Gastrocnemius medialis (tissue), 4 donors: ENCODE measurements at regions not wholly inside any gene's neighbourhood (a gene's known extent, or its start where the extent isn't known, plus 50 kb on each side); places are given as distances from the start of the nearest gene placed in this dataset.

Source experiments
- ATAC-seq, 2 donors: fragments of 150-250 bp; one replicate each; pipeline ENCODE4 v1.9.1; 2016
- DNase-seq, 2 donors: peaks; one replicate each; pipeline ENCODE4 v3.0.0-alpha.2; 2019
- H3K27ac ChIP-seq, 4 donors: fragments of 200-600 bp; sonication (generic); 1 replicate in 1 of 4; 2 replicates in 3 of 4; pipeline ENCODE4 v1.5.1; 2016 to 2018; ENCODE audit warnings: mild to moderate bottlenecking in 2 of 4, moderate library complexity in 1 of 4
- H3K27me3 ChIP-seq, 3 donors: fragments of 200-600 bp; sonication (generic) in 2 of 3; 1 replicate in 1 of 3; 2 replicates in 2 of 3; pipeline versions ENCODE4 v1.5.1 to v1.6.0; 2016 to 2019; ENCODE audit warnings: mild to moderate bottlenecking in 1 of 3, moderate library complexity in 1 of 3
- H3K36me3 ChIP-seq, 2 donors: fragments of 200-600 bp; sonication (generic) in 1 of 2; one replicate each; pipeline ENCODE4 v1.5.1; 2017 to 2018
- H3K4me1 ChIP-seq, 2 donors: fragments of 200-600 bp; sonication (generic) in 1 of 2; one replicate each; pipeline ENCODE4 v1.5.1; 2016 to 2017; ENCODE audit warnings: mild to moderate bottlenecking in 2 of 2
- H3K4me3 ChIP-seq, 4 donors: fragments of 200-600 bp; sonication (generic) in 3 of 4; 1 replicate in 1 of 4; 2 replicates in 3 of 4; pipeline ENCODE4 v1.5.1; 2016 to 2019; ENCODE audit warnings: mild to moderate bottlenecking in 2 of 4
- H3K9me3 ChIP-seq, 3 donors: fragments of 200-600 bp; sonication (generic) in 2 of 3; 1 replicate in 1 of 3; 2 replicates in 2 of 3; pipeline ENCODE4 v1.5.1; 2016 to 2019
- CTCF ChIP-seq, 5 experiments: fragments of 450-650 bp in 3 of 5; fragments of 200-600 bp in 2 of 5; sonication (generic) in 2 of 5; IDR thresholded peaks in 4 of 5; conservative IDR thresholded peaks in 1 of 5; 1 replicate in 4 of 5; 2 replicates in 1 of 5; pipeline ENCODE4 v1.5.1; 2016 to 2019; ENCODE audit warnings: antibody characterized with exemption in 5 of 5, mild to moderate bottlenecking in 3 of 5, moderate library complexity in 3 of 5
- POLR2A ChIP-seq, 2 donors: fragments of 450-650 bp; IDR thresholded peaks; one replicate each; pipeline ENCODE4 v1.6.1; 2017; ENCODE audit warnings: antibody characterized with exemption in 2 of 2, mild to moderate bottlenecking in 2 of 2, moderate library complexity in 2 of 2
- in situ Hi-C, 4 donors: fragments of 200-750 bp; cut with MboI; loops; one replicate each; pipeline versions ENCODE4 v1.15.0 to v1.8.0; 2017; ENCODE audit warnings: low sequenced_read_pairs in 4 of 4
- intact Hi-C: fragments of 100-400 bp; cut with DNase I; formaldehyde crosslinking; loops from one replicate; pipeline ENCODE4 v1.15.1; 2023; ENCODE audit warnings: low total_unique reads

GRCh38 chr1:188382851-188383250 lies 1554.1 kb downstream of the PLA2G4A start:
- ATAC-seq (no peak), DNase-seq (no peak)
- in situ Hi-C loops (no loop called here), intact Hi-C loops (no loop called here)
- H3K27me3 ChIP-seq, result no peaks in the 10 kb centered on the region
- H3K4me1 ChIP-seq, result no peaks in the 10 kb centered on the region
- TF ChIP-seq CTCF (IDR thresholded peaks at IDR 0.05 in 4 of 5, conservative IDR thresholded peaks at IDR 0.05 in 1 of 5) (no peak), POLR2A (IDR thresholded peaks at IDR 0.05) (no peak)
- no peak overlapping the region for H3K27ac ChIP-seq
- no peaks in the 10 kb centered on the region for H3K9me3 ChIP-seq
- no peaks in the 10 kb centered on the region for H3K36me3 ChIP-seq
- H3K4me3 ChIP-seq, result no peak overlapping the region

- Histone ChIP-seq H3K9me3 (no peaks in the 10 kb centered on the region), H3K27me3 (no peaks in the 10 kb centered on the region), H3K36me3 (no peaks in the 10 kb centered on the region), H3K4me1 (no peaks in the 10 kb centered on the region), H3K27ac (no peak overlapping the region), H3K4me3 (no peak overlapping the region)
- TF ChIP-seq POLR2A (IDR thresholded peaks at IDR 0.05) (no peak), CTCF (IDR thresholded peaks at IDR 0.05 in 4 of 5, conservative IDR thresholded peaks at IDR 0.05 in 1 of 5) (no peak)
- intact Hi-C loops, result no loop called here
- DNase-seq (no peak), ATAC-seq (no peak)
- in situ Hi-C loops, result no loop called here
Measured at GRCh38 chr1:188386161-188386560, 1557.4 kb downstream of the PLA2G4A start.

- Histone ChIP-seq H3K27ac (no peak overlapping the region), H3K4me3 (no peak overlapping the region), H3K27me3 (no peaks in the 10 kb centered on the region), H3K4me1 (no peaks in the 10 kb centered on the region), H3K9me3 (no peaks in the 10 kb centered on the region), H3K36me3 (no peaks in the 10 kb centered on the region)
- intact Hi-C loops, result no loop called here
- no peak for ATAC-seq
- no peak for DNase-seq
- TF ChIP-seq POLR2A (IDR thresholded peaks at IDR 0.05) (no peak), CTCF (IDR thresholded peaks at IDR 0.05 in 4 of 5, conservative IDR thresholded peaks at IDR 0.05 in 1 of 5) (no peak)
- in situ Hi-C loops, result no loop called here
Measured at GRCh38 chr1:188386666-188387065, 1557.9 kb downstream of the PLA2G4A start.

GRCh38 chr1:188394677-188395076 lies 1565.9 kb downstream of the PLA2G4A start:
- in situ Hi-C loops, result no loop called here
- no peak for DNase-seq

More at GRCh38 chr1:188394677-188395076, 1565.9 kb downstream of the PLA2G4A start:
- H3K36me3 ChIP-seq, result no peaks in the 10 kb centered on the region
- H3K4me3 ChIP-seq, result no peak overlapping the region
- TF ChIP-seq POLR2A (IDR thresholded peaks at IDR 0.05), result no peak
- no peak for TF ChIP-seq CTCF (IDR thresholded peaks at IDR 0.05 in 4 of 5, conservative IDR thresholded peaks at IDR 0.05 in 1 of 5)
- intact Hi-C loops, result no loop called here
- H3K9me3 ChIP-seq, result peaks cover 0 to 4% (median 0%) of the 10 kb centered on the region in 3 donors
- no peaks in the 10 kb centered on the region for H3K4me1 ChIP-seq
- H3K27me3 ChIP-seq, result no peaks in the 10 kb centered on the region
- no peak overlapping the region for H3K27ac ChIP-seq
- no peak for ATAC-seq
